ENCODE measurements at regions not wholly inside any gene's neighbourhood (a gene's known extent, or its start where the extent isn't known, plus 50 kb on each side); places are given as distances from the start of the nearest gene placed in this dataset.

GRCh38 chr17:79174905-79175856 lies 100.6 kb downstream of the ENGASE start:
- DNase-seq (ENCODE audit: low read depth in 3 of 3) = no peak

DNA sequence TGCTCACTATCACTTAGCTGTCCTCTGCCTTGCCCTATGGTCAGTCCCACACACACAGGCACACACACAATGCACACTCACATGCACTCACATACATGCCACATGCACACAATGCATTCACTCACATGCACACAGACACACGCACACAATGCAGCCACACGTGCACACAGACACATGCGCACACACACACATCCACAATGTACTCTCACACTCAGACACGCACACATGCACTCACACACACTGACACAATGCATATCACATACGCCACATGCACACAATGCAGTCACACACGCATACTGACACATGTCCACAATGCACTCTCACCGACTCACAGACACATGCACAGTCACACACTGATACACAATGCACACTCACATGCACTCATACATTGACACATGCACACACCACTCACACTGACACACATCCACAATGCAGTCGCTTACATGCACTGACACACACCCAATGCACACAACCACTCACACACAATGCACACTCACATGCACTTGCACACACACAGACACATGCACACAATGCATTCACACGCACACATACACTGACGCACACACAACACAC lies 99.7 kb downstream of the ENGASE start:
- DNase-seq (ENCODE audit: low read depth in 3 of 3) = no peak

- no peak for DNase-seq (ENCODE audit: low read depth in 3 of 3)
These were observed 96.6 kb downstream of the ENGASE start for GRCh38 chr17:79171188-79171587.

GRCh38 chr17:79169861-79170260 lies 95.2 kb downstream of the ENGASE start:
- no peak for DNase-seq (ENCODE audit: low read depth in 3 of 3)

DNA sequence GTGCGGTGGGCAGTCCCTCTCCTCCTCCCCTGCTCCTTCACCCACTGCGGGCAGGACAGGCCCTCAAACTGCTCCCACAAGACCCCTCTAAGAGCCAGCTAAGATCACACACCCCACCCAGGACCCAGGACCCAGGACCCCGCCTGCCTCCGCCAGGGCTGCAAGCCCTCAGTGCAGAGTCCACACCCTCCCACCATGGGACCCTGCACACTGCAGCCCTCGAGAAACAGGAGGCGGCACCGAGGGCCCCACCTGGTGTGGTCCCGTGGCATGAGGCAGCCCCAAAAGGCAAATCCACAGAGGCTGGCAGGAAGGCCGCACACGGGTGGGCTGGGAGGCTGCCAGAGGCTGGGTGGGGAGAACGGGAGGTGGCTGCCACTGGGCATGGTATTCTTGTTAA lies 94.7 kb downstream of the ENGASE start:
- no peak for DNase-seq (ENCODE audit: low read depth in 3 of 3)

DNA sequence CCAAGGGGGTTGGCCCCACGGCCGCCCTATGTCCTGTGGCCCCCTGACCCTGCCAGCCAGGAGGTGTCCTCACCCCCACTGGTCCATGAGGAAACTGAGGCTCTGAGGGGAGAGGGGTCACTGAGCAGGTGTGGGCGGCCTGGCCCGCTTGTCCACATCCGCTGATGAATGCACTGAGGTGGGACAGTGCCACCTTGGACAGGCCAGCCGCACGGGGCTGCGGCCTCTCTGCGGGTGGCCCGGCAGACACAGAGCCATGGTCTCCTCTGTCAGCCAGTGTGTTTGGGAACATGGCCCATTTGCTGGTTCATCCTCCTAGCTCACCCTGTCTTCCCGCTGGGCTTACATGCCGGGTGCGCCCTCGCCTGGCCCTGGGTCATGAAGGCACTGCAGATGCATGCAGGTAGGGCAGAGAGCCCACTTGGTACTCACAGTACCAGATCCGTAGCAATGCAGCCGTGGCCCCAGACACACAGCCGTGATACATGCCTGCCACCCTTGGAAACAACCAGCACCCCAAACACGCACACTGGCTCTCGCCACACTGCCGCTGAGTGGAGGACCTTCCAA lies 93.9 kb downstream of the ENGASE start:
- no peak for DNase-seq (ENCODE audit: low read depth in 3 of 3)

GRCh38 chr17:79167486-79167885 lies 92.9 kb downstream of the ENGASE start:
- no peak for DNase-seq (ENCODE audit: low read depth in 3 of 3)

- DNase-seq (ENCODE audit: low read depth in 3 of 3) = no peak
These were observed 91.3 kb downstream of the ENGASE start for GRCh38 chr17:79165756-79166473.

DNA sequence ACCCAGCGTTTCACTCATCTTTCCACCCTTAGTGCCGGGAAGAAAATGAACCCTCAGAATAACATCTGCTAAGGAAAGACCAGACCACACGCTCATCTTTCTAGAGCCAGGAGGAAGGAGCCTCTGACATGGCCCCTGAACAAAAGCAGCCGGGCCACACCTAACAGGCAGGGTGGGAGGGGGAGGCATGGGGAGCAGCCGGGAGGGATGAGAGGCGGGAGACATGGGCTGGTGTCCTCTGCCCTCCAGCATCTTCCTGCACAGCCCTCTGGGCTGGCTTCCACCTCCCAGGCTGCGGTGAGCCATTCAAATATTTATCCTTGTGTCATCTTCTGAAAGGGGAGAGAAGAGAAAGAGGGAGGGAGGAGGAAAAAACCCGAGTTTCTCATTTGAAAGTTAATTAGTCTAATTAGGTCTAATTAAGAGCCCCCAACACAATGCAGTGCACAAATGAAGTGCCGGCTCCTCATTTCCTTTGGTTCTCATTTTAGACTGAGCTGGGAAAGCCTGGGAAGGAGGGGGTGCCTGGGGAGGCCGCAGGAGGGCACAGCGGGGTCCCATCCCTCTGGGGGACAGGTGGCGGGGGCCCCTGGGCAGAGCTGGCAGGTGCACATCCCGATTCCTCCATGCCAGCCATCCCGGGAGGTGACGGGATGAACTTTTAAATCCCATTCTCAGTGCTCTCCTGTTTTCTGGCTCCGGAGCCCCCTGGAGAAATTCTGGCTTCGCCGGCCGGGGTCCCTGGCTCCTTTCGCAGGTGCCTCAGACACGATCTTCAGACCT lies 90.5 kb downstream of the ENGASE start:
- no peak for DNase-seq (ENCODE audit: low read depth in 3 of 3)

DNA sequence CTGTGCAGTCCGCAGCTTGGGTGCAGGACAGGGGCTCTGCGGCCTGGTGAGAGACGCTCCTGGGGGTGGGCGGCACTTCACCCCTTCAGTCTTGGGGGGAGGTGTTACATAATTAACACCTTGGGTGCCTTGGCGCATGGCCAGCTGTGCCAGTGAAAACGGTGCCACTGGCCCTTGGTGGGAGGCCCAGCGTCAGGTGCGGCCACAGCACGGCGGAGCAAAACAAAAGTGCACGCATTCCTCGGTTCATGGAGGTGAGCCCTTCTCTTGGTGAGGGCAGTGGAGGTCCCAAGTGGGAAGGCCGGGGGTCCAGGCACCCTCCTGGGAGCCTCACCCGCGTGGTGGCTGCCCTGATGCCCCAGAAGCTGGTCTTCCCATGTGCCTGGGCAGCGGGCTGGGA lies 89.8 kb downstream of the ENGASE start:
- no peak for DNase-seq (ENCODE audit: low read depth in 3 of 3)

DNA sequence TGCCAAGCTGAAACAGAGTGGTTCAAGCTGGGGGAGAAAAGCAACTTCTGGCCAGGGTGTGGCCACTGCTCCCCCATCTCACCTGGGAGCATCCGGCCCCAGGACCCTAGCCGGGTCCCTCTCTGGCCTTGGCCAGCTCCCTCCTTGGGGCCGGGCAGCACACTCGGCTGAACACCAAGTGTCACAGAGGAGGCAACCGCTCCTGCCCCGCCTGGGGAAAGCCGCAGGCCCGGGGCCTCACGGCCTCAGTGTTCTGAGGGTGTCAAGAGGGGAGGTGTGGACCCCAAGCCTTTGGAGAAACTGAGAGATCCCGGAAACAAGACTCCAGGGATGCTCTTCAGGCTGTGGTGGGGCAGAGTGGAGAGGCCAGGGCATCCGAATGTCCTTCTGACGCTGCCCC lies 88.4 kb downstream of the ENGASE start:
- no peak for DNase-seq (ENCODE audit: low read depth in 3 of 3)

DNA sequence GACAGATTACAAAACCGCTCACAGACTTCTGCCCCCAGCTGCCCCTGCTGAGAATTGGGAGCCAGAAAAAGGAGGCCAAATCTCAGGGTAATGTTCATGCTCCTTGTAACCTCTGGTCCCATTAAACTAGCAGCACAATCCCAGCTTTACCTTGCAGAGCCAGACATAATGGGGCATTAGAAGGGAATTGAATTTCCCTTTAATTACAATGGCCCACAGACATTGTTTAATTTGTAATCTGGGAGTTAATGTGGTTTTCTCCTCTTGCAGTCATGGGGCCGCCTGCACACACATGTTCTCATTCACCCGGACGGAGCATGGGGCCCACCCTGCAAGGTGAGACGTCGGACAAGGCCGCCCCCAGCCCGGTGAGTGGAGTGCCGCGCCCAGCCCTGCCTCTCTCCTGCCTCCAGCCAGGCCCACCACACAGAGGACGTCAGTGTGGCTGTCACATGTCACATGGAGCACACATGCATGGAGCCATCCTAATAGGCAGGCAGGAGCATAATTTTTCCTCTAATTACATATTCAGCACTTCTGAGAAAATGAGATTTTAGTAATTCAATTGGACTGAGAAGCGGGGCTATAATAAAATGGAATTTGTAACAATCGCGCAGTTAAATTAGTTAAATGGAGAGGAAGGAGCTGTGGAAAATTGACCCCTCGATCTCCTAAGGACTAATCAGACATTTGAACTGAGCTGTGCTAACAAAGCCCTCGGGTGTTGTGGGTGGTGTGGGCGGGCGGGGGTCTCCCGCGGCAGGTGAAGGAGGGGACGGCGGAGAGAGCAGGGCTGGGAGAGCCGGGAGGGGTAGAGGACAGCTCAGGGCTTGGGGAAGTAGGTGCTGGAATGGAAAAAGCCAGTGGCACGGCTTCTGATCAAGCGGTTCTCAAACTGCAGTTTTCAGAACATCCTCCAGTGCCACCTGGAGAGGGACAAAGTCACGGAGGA lies 87.7 kb downstream of the ENGASE start:
- DNase-seq (ENCODE audit: low read depth in 3 of 3) = no peak

- DNase-seq (ENCODE audit: low read depth in 3 of 3) = no peak
These were observed 86.5 kb downstream of the ENGASE start for GRCh38 chr17:79160980-79161636.

- no peak for DNase-seq (ENCODE audit: low read depth in 3 of 3)
These were observed 85.3 kb downstream of the ENGASE start for GRCh38 chr17:79159926-79160325.

DNA sequence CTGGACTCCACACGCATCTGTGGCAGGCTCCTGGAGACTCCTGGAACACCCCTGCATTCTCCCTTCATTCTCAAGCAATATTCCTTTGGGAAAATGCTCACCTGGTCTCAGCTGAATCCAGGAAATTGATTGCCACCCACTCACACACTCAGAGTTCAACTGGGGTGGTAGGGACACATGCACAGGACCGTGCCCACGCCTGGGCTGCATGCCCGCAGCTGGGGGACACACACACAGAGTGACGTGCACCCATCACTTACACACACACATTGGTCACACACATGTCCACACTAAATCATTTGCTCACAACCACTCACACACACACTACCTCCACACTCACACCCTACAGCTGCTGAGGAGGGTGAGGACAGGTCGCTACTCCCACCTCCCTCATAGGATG lies 84.8 kb downstream of the ENGASE start:
- DNase-seq (ENCODE audit: low read depth in 3 of 3) = no peak

DNA sequence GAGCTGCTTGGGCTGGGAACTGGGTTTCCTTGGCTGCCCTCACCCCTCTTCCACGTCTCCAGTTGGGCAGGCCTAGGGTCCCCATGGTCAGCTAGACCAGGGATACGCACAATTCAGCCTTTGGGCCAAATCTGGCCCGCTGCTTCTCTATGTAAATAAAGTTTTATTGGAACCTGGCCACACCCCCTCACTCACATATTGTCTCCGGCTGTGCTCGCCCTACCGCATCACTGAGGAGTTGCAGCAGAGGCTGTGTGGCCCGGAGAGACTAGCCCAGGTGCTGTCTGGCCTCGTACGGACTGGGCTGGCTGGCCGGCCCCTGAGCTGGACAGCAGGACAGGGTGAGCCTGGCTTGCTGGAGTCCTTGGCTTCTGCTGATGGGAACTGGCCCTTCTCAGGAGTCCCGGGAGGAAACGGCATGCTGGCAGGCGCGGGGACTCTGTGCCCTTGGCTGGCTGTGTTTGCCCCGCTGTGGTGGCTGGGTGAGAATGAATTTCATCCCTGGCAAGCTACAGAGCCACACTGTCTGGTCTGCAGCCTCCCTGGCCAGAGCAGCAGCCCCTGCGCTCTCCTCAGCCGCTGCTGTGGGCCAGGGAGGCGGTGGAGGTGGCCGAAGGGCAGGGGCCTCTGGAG lies 82.0 kb downstream of the ENGASE start:
- no peak for DNase-seq (ENCODE audit: low read depth in 3 of 3)

DNA sequence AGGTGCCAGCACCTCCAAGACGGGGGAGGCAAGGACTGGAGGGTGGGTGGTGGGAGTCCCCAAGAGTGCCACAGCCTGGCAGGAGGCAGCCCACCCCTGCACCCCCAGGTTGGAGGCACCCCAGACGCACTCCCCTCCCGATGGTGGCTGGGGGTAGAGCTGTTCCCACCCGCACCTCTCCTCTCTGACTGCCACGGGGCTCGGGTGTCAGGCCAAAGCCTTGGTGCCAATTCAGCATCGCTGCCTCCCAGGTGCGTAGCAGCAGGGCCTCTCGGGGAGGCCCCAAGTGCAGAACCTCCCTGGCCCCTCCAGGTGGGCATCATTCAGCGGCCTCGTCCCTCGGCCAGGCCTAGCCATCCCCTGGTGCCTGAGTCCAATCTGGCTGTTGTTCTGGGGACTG lies 81.1 kb downstream of the ENGASE start:
- DNase-seq (ENCODE audit: low read depth in 3 of 3) = no peak

GRCh38 chr17:79154951-79155585 lies 80.4 kb downstream of the ENGASE start:
- DNase-seq (ENCODE audit: low read depth in 3 of 3) = no peak

- no peak for DNase-seq (ENCODE audit: low read depth in 3 of 3)
These were observed 79.8 kb downstream of the ENGASE start for GRCh38 chr17:79154446-79154845.
